Pons (tissue), 1 donor: ENCODE measurements at regions not wholly inside any gene's neighbourhood (a gene's known extent, or its start where the extent isn't known, plus 50 kb on each side); places are given as distances from the start of the nearest gene placed in this dataset.
A peak's percentile ranks its signal among the peaks of the same experiment; 100 is the strongest.

Source experiments
- DNase-seq: peaks from one replicate; pipeline ENCODE4 v3.0.0-alpha.2; 2016; ENCODE audit warnings: low spot score

DNA sequence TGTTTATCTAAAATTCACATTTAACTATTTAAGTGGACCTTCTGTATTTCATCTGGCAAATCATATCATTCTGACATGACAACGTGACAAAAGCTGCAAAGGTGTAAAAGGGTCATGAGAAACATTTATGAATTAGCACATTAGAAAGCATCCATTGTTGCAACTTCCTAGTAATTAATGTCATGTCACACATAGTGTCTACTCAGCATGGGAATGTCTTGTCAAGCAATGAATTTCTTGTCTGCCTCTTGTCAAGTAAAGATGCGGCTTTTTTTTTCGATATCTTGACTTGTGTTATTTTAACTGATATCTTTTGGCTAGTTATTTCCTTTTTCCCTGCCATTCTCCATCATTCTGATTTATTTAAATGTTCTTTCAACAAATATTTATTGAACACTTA, 463.5 kb upstream of the CXorf51B start:
- DNase-seq = no peak

DNA sequence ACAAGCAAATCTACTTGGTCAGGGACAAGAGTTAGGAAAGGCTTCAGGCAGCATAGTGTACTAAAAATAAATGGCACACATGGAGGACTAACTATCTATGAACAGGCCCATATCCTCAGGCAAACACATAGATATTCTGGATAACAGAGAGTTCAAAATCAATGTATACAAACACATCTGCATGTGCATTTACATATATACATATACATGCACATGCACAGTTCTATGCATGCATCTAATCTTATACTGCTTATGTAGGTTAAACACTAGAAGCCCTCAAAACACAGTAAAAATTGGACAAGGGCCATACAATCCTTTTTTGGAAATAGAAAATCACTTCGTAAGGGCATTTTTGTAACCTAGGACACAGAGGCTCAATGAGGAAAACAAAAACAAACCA, 458.0 kb upstream of the CXorf51B start:
- DNase-seq = no peak

DNA sequence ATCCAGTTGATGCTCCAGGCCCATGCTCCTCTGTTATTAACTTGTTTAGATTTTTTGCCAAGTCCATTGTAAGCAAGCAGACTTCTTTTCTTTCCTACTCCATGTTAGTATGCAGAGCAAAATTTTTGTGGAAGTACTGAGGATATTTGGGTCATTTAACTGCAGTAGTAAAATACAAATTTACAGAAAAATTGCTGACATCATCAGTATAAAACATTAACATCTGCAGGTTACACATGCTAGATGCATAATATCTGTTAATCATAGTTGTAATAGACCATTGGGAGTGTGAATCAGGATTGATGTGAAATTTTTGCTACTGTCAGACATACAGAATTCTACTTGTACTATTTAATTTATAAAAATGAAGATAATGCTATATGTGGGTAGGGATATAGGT, 454.1 kb upstream of the CXorf51B start:
- DNase-seq = no peak

DNA sequence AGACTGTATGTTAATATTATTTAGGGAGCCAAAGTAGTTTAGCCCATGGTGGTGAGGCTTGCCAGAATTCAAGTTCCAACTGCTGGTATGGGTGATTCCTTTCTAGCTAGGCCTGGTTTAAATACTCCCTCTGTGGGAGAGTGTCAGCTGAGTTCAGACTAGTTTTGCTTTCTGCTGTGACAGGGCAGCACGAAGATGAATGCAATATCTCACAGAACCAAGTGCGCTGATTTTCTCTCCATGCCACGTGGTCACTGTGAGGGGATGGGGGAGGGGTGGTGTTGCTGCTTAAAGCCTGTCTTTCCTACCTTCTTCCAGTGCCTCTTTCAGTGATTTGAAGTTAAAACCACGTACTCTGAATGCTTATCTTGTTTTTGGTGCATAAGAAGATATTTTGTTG, 445.7 kb upstream of the CXorf51B start:
- DNase-seq = peak; percentile 0

DNA sequence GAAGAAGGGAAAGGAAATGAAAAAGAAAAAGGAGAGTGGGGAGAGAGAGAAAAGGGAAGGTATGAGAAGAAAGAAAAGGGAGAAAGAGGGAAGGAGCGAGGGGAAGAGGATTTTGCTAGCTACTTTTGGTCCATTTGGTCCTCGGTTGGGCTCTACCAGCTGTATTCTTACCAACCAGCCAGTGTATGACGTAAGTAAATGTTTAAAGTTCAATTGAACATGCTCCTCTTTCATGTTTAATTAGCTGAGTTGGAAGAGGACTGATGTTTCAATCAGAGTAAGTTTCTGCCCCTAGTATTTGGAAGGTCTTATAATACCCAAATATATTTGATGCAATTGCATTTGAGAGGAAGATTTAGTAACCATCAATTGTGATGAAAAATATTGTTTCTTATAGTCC, 424.0 kb upstream of the CXorf51B start:
- DNase-seq = no peak

DNA sequence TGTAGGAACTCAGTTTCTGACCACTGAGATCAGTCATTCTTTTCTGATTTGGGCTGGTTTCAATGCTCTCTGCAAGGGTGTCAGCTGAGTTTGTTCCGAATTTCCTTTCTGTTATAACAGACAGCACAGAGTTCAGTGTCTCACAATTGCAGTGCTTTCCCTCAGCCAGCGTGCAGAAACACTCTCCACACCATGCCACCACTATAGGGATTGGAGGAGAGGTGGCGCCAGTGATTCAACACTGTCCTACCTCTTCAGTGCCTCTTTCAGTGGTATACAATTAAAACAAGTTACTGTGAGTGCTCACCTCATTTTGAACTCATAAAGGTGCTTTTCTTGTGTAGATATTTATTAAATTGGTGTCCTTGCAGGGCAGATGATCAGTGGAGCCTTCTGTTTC, 413.2 kb upstream of the CXorf51B start:
- no peak for DNase-seq

DNA sequence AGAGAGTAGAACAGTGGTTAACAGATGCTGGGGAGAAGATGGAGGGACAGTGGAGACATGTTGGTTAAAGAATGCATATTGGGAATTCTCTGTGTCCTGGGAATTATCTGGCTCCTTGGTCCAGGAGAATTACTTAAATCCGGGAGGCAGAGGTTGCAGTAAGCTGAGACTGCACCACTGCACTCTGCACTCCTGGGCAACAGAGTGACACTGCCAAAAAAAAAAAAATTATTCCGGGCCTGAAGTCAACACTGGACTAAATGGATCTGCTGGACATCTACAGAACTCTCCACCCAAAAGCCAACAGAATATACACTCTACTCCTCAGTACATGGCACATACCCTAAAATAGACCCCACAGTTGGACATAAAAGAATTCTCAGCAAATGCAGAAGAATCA, 400.0 kb upstream of the CXorf51B start:
- DNase-seq = no peak

DNA sequence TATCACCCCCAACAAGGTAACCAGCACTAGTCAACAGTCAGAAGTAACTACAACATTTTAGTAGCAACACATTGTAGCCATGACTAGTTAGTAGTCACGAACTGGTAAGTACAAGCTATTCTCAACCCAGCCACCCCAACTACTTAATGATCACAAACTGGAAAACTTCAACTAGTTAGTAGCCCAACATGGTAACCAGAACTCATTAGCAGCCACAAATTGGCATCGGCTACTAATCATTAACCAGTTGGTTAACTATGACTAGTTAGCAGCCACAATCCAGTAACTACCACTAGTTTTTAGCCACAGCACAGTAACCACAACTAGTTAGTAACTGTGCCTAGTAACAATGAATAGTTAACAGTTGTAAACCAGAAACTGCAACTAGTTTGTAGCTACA, 385.1 kb upstream of the CXorf51B start:
- DNase-seq = no peak

DNA sequence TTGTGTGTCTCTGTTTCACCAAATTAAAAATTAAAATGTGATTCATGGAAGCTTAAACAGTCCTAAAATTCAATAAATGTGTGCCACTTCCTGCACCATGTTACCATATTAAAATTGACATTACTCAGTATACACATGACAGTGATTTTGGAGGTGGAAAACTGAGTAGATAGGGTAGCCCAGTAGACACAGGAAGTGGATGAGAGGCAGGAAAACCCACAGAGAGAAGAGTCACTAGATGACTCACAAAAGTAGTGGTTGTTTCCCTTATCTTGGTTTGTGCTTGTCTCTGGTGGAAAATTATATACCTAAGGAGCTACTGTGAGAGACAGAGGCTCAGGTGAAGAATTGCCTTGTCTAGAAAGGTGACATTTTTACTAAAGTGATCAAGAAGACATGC, 375.8 kb upstream of the CXorf51B start:
- no peak for DNase-seq

DNA sequence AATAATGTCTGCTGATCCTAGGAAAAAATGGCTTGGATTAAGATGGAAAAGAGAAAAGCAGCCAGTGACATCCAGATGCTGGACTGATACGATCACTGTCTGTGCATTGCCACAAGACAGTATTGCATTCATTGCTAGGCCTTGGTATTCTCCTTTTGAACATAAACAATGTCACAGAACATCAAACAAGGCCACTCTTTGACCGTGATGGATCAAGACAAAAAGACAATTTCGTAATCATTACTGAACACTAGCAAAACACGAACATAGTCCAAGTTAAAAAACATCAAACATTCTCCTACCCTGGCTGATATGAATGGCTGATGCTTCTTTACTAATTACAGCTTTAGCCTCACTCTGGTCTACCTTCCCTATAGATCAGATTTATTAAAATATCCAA, 374.1 kb upstream of the CXorf51B start:
- DNase-seq = peak; percentile 12

DNA sequence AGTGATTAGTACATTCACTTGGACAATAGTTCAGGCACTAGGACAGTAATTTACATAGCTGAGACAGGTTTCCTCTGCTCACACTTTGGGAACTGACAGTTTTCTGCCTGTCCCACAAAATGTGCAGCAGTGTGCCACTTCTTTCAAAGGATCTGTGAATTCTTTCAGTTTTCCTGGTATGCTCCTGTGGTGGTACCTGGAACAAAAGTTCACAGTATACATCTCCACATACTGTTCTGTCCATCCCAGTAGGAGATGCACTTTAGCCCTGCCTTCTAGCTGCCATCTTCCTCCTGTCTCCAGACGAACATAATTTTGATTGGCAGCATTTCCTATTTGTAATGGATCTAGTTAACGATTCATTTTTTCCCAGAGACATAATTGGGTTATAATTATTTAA, 360.8 kb upstream of the CXorf51B start:
- DNase-seq = no peak

DNA sequence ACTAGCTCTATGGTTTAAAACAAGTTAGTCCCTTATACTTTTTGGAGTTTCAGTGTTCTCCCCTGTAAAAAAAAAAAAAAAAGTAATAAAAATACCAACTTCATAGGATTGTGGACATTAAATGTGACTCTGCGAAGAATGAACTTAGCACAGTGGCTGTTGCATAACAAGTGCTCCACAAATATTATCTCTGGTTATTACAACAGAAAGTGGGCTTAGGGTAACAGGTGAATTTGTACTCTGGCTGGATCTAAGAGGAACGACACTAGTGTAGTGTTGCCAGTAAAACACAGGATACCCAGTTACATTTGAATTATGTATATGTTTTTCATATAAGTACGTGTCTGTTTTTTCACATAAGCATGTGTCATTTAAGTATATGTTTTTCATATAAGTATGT, 360.3 kb upstream of the CXorf51B start:
- no peak for DNase-seq

DNA sequence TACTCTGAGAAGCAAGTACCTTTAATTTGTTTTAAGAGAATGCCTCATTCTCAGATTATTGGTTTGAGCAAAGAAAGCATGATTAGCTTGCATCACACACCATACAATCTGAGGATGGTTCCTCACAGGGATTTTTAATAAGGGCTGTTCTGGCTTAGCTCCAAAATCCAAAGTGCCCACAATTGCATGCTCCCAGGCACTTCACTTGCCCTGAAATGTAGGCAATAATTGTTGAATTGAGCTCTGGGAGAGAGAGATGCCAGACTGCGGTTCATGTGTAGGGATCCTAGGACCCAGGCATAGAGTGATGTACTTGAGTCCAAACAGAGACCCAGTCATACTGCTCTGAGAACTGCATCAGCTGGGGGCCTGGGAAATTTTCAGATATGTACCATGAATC, 358.4 kb upstream of the CXorf51B start:
- DNase-seq = no peak

DNA sequence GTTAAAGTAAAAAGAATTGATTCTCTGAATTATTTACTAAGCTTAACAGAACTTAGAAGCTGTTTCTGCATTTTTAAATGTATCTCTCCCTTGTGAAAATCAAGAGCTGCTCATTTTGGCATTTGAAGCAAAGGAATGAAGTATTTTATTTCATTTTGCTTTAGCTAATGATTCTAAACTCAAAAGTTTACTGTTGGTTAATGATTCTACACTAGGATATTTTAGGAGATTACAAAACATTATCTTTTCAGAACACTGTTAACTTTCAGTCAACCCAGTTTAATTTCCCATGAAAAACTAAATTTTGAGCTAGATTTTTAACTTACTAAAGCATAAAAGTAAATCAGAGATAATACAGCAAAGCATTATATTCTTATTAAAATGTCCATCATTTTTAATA, 355.2 kb upstream of the CXorf51B start:
- DNase-seq = no peak

DNA sequence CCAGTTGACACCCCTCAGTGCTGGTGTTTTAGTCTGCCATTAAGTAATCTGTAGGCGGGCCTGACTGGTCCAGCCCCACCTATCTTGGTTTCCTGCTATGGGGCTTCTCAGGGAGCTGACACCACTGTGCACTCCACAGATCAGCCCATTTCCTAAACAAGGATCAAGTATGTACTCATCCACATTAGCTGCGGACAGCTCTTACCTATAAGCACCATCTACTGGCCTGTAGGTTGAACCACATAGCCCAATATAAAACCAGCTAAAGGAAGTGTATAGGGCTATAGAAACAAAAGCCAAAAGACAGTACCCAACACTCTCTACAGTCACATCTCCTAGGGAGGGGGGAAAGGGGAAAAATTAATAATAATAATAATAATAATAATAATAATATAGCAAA, 353.5 kb upstream of the CXorf51B start:
- no peak for DNase-seq

DNA sequence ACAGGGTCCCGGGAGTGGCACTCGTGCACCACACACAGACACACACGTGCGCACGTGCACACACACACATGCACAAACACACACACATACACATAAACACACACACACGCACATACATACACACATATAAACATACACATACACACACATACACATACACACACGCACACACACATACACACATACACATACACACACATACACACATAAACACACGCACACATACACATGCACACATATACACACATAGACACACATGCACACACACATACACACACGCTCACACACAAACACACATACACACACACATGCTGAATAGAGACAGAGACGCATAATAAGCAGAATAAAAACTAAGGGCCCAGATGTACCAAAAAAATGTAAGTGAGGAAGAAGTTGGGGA, 332.2 kb upstream of the CXorf51B start:
- DNase-seq = no peak

DNA sequence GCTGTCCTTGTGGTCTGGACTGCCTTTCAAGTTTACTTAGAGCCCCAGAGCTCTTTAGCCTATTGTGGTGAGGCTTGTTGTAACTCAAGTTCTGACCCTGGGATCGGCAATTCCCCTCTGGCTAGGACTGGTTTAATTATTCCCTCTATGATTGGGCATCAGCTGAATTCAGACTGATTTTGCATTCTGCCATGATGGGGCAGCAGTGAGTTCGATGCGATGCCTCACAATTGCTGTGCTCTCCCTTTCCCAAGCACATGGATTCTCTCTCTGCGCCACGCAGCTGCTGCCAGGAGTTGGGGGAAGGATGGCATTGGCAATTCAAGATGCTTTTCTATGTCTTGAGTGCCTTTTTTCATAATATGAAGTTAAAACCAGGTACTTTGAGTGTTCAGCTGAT, 327.8 kb upstream of the CXorf51B start:
- DNase-seq = no peak
